ENCODE measurements at regions not wholly inside any gene's neighbourhood (a gene's known extent, or its start where the extent isn't known, plus 50 kb on each side); places are given as distances from the start of the nearest gene placed in this dataset.

- no peaks in the 10 kb centered on the region for H3K36me3 ChIP-seq
- H3K4me3 ChIP-seq: no peak overlapping the region
- no peak overlapping the region for H3K27ac ChIP-seq
- ATAC-seq (peak; percentile 44 to 97 (median 66)), DNase-seq (peak in 1 of 3 donors; percentile 48)
- H3K9me3 ChIP-seq: no peaks in the 10 kb centered on the region
- no peak for TF ChIP-seq POLR2A (IDR thresholded peaks at IDR 0.05)
- TF ChIP-seq CTCF (IDR thresholded peaks at IDR 0.05): no peak
- WGBS (ENCODE audit: insufficient coverage, low coverage, low lambda C conversion rate, missing lambda C conversion rate): 33% methylated on average over 2 of the region's 2 CpGs
- H3K27me3 ChIP-seq: no peaks in the 10 kb centered on the region
- H3K4me1 ChIP-seq: peaks cover 0 to 1% (median 0%) of the 10 kb centered on the region in 4 donors
- intact Hi-C loops (cut with DNase I): no loop called here
These were observed 523.5 kb upstream of the CLINT1 start for GRCh38 chr5:158382473-158382872.

- intact Hi-C loops (cut with DNase I): no loop called here
- 89% methylated on average over 4 of the region's 4 CpGs for WGBS (ENCODE audit: insufficient coverage, low coverage, low lambda C conversion rate, missing lambda C conversion rate)
- TF ChIP-seq CTCF (IDR thresholded peaks at IDR 0.05) (no peak), POLR2A (IDR thresholded peaks at IDR 0.05) (no peak)
- no peak overlapping the region for H3K27ac ChIP-seq
- DNase-seq (no peak), ATAC-seq (no peak)
- H3K36me3 ChIP-seq: no peaks in the 10 kb centered on the region
- H3K4me3 ChIP-seq: no peak overlapping the region
- no peaks in the 10 kb centered on the region for H3K9me3 ChIP-seq
- no peaks in the 10 kb centered on the region for H3K27me3 ChIP-seq
- H3K4me1 ChIP-seq: peaks cover 0 to 1% (median 0%) of the 10 kb centered on the region in 4 donors
These were observed 522.7 kb upstream of the CLINT1 start for GRCh38 chr5:158381614-158382160.

GRCh38 chr5:158380661-158381060 lies 521.7 kb upstream of the CLINT1 start:
- Histone ChIP-seq H3K36me3 (no peaks in the 10 kb centered on the region), H3K9me3 (no peaks in the 10 kb centered on the region), H3K4me1 (peaks cover 0 to 1% (median 0%) of the 10 kb centered on the region in 4 donors), H3K27ac (no peak overlapping the region), H3K4me3 (no peak overlapping the region), H3K27me3 (no peaks in the 10 kb centered on the region)
- intact Hi-C loops (cut with DNase I): no loop called here
- 75% methylated on average over 4 of the region's 5 CpGs for WGBS (ENCODE audit: insufficient coverage, low coverage, low lambda C conversion rate, missing lambda C conversion rate)
- ATAC-seq: no peak
- no peak for DNase-seq
- TF ChIP-seq POLR2A (IDR thresholded peaks at IDR 0.05) (no peak), CTCF (IDR thresholded peaks at IDR 0.05) (no peak)

- no peak for ATAC-seq
- DNase-seq: no peak
- WGBS (ENCODE audit: insufficient coverage, low coverage, low lambda C conversion rate, missing lambda C conversion rate): 68% methylated on average over 4 of the region's 4 CpGs
- no peak overlapping the region for H3K27ac ChIP-seq
- H3K4me3 ChIP-seq: no peak overlapping the region
- no peaks in the 10 kb centered on the region for H3K9me3 ChIP-seq
- no peak for TF ChIP-seq CTCF (IDR thresholded peaks at IDR 0.05)
- TF ChIP-seq POLR2A (IDR thresholded peaks at IDR 0.05): no peak
- H3K4me1 ChIP-seq: peaks cover 0 to 1% (median 0%) of the 10 kb centered on the region in 4 donors
- H3K36me3 ChIP-seq: no peaks in the 10 kb centered on the region
- intact Hi-C loops (cut with DNase I): no loop called here
- no peaks in the 10 kb centered on the region for H3K27me3 ChIP-seq
These were observed 520.0 kb upstream of the CLINT1 start for GRCh38 chr5:158378931-158379330.

GRCh38 chr5:158376679-158377078 lies 517.7 kb upstream of the CLINT1 start:
- intact Hi-C loops (cut with DNase I): no loop called here
- H3K27ac ChIP-seq: no peak overlapping the region
- no peak for TF ChIP-seq POLR2A (IDR thresholded peaks at IDR 0.05)
- no peak for TF ChIP-seq CTCF (IDR thresholded peaks at IDR 0.05)
- ATAC-seq (no peak), DNase-seq (no peak)
- H3K4me1 ChIP-seq: no peaks in the 10 kb centered on the region
- H3K27me3 ChIP-seq: no peaks in the 10 kb centered on the region
- H3K4me3 ChIP-seq: no peak overlapping the region
- H3K36me3 ChIP-seq: no peaks in the 10 kb centered on the region
- no peaks in the 10 kb centered on the region for H3K9me3 ChIP-seq
